Bronchial epithelial cell (primary cell): ENCODE measurements at regions not wholly inside any gene's neighbourhood (a gene's known extent, or its start where the extent isn't known, plus 50 kb on each side); places are given as distances from the start of the nearest gene placed in this dataset.

Experiments used
- DNase-seq: peaks from one replicate; pipeline ENCODE4 v3.0.0-alpha.2; 2010; ENCODE audit warnings: low read depth
- FAIRE-seq: peaks from 2 replicates; lab custom pipeline; 2011; peaks lifted over from hg19 to GRCh38; lab: Jason Lieb, UNC
- H3K27me3 ChIP-seq: 2 replicates; pipeline ENCODE4 v1.5.1; 2011; ENCODE audit warnings: low read length; ENCODE audit not compliant: control insufficient read depth, insufficient read depth
- H3K36me3 ChIP-seq: 2 replicates; pipeline ENCODE4 v1.5.1; 2011; ENCODE audit warnings: low read length; ENCODE audit not compliant: control insufficient read depth, insufficient read depth
- H3K4me3 ChIP-seq: 2 replicates; pipeline ENCODE4 v1.5.1; 2011; ENCODE audit warnings: mild to moderate bottlenecking, low read depth, low read length, control low read depth
- TF ChIP-seq, protein P1 (sequence below): IDR thresholded peaks from 2 replicates; pipeline ENCODE4 v1.5.1; 2011; ENCODE audit warnings: mild to moderate bottlenecking, moderate library complexity, low read length, control low read depth, inconsistent platforms; ENCODE audit not compliant: insufficient read depth, severe bottlenecking

DNA sequence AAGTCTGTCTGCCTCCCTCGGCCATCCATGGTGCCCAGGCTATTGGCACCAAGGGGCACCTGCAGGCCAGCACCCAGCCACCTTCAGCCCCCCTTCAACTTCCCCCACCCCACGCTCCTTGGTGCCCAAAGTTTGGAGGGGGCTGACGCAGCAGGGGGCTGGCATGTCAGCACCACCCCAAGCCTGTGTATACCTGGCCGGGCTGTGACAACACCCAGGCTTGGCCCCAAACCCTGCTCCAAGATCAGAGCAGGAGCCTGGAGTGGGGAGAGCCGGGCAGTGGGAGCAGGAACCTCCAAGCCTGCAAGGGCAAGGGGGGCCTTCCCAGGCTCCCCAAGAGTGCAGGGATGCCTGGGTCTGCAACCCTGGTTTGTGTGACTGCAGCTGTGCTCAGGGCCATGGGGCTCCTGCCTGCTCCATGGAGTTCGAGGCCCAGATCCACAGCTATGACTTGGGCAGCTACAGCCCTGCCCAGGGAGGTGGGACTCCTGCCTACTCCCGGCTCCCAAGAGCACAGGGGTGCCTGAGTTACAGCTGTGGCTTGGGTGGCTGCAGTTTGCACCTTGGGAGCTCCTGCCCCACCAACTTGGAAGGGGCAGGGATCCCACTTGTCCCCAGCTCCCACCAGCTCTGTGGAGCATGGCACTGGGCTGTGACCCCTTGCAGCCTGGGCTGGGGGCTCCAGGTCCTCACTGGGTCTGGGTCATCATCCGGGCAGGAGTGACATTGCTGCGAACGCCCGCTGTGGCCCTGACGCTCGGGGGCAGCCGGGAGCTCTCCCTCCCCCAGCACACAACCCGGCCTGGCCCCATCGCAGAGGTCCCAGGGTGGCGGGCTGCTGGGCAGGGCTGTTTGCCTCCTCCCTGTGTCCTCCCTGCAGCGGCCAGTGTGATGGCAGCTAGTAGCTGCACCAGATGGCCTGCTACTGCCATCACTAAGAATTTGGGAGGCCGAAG is 175.5 kb upstream of the SDK2 start:
- Histone ChIP-seq H3K36me3 (no peaks in the 10 kb centered on the region), H3K27me3 (no peaks in the 10 kb centered on the region), H3K4me3 (no peak overlapping the region)
- no peak for FAIRE-seq
- DNase-seq = no peak
- TF ChIP-seq, protein P1, sequence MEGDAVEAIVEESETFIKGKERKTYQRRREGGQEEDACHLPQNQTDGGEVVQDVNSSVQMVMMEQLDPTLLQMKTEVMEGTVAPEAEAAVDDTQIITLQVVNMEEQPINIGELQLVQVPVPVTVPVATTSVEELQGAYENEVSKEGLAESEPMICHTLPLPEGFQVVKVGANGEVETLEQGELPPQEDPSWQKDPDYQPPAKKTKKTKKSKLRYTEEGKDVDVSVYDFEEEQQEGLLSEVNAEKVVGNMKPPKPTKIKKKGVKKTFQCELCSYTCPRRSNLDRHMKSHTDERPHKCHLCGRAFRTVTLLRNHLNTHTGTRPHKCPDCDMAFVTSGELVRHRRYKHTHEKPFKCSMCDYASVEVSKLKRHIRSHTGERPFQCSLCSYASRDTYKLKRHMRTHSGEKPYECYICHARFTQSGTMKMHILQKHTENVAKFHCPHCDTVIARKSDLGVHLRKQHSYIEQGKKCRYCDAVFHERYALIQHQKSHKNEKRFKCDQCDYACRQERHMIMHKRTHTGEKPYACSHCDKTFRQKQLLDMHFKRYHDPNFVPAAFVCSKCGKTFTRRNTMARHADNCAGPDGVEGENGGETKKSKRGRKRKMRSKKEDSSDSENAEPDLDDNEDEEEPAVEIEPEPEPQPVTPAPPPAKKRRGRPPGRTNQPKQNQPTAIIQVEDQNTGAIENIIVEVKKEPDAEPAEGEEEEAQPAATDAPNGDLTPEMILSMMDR = no peak

DNA sequence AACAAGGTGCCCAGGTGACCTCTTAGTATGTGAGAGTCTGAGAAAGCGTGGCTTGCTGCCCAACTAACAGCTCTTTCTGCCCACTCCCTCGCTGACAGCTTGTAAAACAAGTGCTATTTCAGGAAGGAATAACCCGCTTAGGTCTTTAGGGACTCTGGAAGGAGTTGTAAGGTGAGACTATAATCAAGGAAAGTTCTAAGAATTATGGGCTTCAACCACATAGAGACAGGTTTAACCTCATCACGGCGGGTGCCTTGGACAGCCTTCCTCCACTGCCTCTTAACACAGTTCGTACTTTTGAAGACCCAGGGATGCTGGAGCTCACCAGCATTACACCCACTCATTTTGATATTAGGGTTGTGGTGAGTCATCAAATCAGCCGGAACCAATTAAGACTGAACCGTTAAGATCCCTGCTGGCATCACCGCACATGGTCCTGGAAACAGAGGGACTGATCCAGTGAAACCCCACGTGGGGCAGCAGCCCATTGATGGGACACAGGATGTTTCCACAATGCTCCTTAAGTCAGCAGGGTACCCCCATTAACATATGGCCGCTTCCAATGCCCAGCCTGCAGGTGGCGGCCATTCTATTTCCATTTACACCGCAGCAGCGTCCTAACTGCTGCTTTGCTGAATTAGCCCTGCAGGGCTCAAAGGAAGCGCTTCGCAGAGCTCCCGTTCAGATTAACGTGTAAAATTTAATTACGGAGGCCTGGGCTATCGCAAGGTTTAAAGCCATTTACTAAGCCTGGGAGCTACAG is 176.6 kb upstream of the SDK2 start:
- Histone ChIP-seq H3K27me3 (no peaks in the 10 kb centered on the region), H3K4me3 (no peak overlapping the region), H3K36me3 (no peaks in the 10 kb centered on the region)
- DNase-seq = no peak
- no peak for FAIRE-seq
- TF ChIP-seq, protein P1 = no peak

DNA sequence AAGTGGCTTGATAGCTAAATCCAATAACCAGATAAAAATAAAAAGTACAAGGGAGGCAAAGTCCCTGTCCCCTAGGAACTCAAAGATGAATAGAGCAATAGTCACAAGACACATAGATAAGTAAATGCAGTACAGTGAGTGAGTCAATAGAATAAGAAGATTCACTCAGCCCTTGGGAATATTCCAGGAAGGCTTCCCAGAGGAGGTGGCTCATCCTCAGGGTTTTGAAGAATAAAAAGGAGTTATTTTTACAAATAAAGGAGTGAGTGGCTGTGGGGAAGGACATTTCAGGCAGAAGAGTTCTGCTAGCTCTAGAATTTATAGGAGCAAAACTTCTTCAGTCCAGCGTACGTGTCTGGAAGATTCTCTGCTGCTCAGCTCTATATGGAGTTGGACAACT is 177.4 kb upstream of the SDK2 start:
- FAIRE-seq (no peak), DNase-seq (no peak)
- H3K4me3 ChIP-seq = no peak overlapping the region
- H3K27me3 ChIP-seq = no peaks in the 10 kb centered on the region
- no peaks in the 10 kb centered on the region for H3K36me3 ChIP-seq
- TF ChIP-seq, protein P1 = no peak

DNA sequence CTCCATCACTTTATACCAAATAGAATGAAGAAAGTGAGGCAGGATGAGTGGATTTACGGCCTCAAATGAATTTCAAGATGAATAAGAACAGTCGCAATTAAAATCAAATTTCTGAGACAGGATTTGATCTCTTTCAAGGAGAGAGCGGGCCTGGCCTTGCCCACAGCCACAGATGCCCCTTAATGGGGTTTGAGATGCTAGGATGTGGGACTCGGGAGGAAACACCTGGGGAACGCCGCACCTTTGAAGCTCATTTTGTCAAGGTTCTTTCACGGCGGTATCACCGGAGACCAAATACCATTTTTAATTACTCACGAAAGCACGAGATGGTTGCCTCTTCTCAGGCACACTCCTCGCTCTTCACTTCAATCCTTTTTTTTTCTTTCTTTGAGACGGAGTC is 178.1 kb upstream of the SDK2 start:
- Histone ChIP-seq H3K36me3 (no peaks in the 10 kb centered on the region), H3K27me3 (no peaks in the 10 kb centered on the region), H3K4me3 (no peak overlapping the region)
- TF ChIP-seq, protein P1 = no peak
- DNase-seq = no peak
- FAIRE-seq = no peak

DNA sequence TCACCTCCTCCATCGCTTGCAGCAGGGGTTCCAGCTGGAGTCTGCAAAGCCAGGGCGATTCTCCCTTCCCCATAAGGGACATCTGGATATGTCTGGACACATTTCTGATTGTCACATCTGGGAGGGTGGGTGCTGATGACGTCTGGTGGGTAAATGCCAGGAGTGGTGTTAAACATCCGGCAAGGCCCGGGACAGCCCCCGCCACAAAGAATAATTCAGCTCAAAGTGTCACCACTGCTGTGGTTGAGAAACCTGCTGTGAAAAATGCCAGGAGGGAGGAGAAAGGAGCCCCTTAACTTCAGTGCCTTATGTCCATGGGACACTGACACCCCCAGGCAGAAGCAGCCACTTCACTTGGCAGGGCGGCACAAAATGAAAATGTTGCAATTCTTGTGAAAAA is 179.4 kb upstream of the SDK2 start:
- Histone ChIP-seq H3K4me3 (no peak overlapping the region), H3K27me3 (no peaks in the 10 kb centered on the region), H3K36me3 (no peaks in the 10 kb centered on the region)
- DNase-seq (no peak), FAIRE-seq (no peak)
- TF ChIP-seq, protein P1 = no peak
